PC-9 (cell line): ENCODE measurements at regions not wholly inside any gene's neighbourhood (a gene's known extent, or its start where the extent isn't known, plus 50 kb on each side); places are given as distances from the start of the nearest gene placed in this dataset.

ENCODE experiments used
- BruUV-seq: library from RNA; stranded (reverse); fragments of 400-500 nt; replicated peaks from 2 replicates; lab custom pipeline; 2021; lab: Mats Ljungman, UMichigan
- CTCF ChIA-PET: fragments of 300-600 bp; sonication (Branson Sonifier 250); formaldehyde crosslinking; loops from one replicate; lab custom pipeline; 2022; ENCODE audit warnings: antibody characterized with exemption; lab: Charles Lee
- POLR2A ChIA-PET: fragments of 300-600 bp; sonication (Branson Sonifier 250); formaldehyde crosslinking; loops from one replicate; lab custom pipeline; 2022; ENCODE audit warnings: antibody characterized with exemption; ENCODE audit not compliant: unreplicated experiment; lab: Charles Lee
- DNase-seq, 2 experiments: peaks; one replicate each; pipeline versions ENCODE4 v3.0.0 to v3.0.0-alpha.2; 2015 to 2022; ENCODE audit warnings: mixed read lengths in 1 of 2
- H2AFZ ChIP-seq: fragments of 200-600 bp; sonication (generic); 2 replicates; pipeline ENCODE4 v1.8.1; 2017; ENCODE audit warnings: antibody characterized with exemption
- H3F3A ChIP-seq: fragments of 200-600 bp; sonication (generic); 2 replicates; pipeline ENCODE4 v1.8.1; 2017; ENCODE audit warnings: antibody characterized with exemption, mild to moderate bottlenecking, low read depth; ENCODE audit not compliant: insufficient read depth
- H3K27ac ChIP-seq: fragments of 200-600 bp; sonication (generic); 2 replicates; pipeline ENCODE4 v1.6.1; 2016; ENCODE audit warnings: mixed run types
- H3K27me3 ChIP-seq: fragments of 200-600 bp; sonication (generic); 2 replicates; pipeline ENCODE4 v1.6.1; 2016; ENCODE audit warnings: low read depth, mixed run types; ENCODE audit not compliant: insufficient read depth
- H3K36me3 ChIP-seq: fragments of 200-600 bp; sonication (generic); 2 replicates; pipeline ENCODE4 v1.6.1; 2016; ENCODE audit warnings: low read depth, mixed run types
- H3K4me1 ChIP-seq: fragments of 200-600 bp; sonication (generic); replicated peaks from 2 replicates; pipeline ENCODE4 v1.6.1; 2016; ENCODE audit warnings: mixed run types; ENCODE audit not compliant: insufficient read depth
- H3K4me2 ChIP-seq: fragments of 200-600 bp; sonication (generic); 2 replicates; pipeline ENCODE4 v1.6.1; 2017; ENCODE audit warnings: mixed run types
- H3K4me3 ChIP-seq: fragments of 200-600 bp; sonication (generic); 2 replicates; pipeline ENCODE4 v1.6.1; 2016; ENCODE audit warnings: mixed run types
- H3K79me2 ChIP-seq: fragments of 200-600 bp; sonication (generic); 2 replicates; pipeline ENCODE4 v1.6.1; 2017; ENCODE audit warnings: low read depth, mixed run types
- H3K9me2 ChIP-seq: fragments of 200-600 bp; sonication (generic); 2 replicates; pipeline ENCODE4 v1.8.1; 2017; ENCODE audit warnings: mild to moderate bottlenecking; ENCODE audit not compliant: insufficient read depth
- H3K9me3 ChIP-seq: fragments of 200-600 bp; sonication (generic); 2 replicates; pipeline ENCODE4 v1.8.1; 2016; ENCODE audit warnings: low read depth; ENCODE audit not compliant: insufficient read depth
- H4K20me1 ChIP-seq: fragments of 200-600 bp; sonication (generic); 2 replicates; pipeline ENCODE4 v1.8.1; 2017; ENCODE audit not compliant: insufficient read depth
- CTCF ChIP-seq: fragments of 200-600 bp; sonication (generic); conservative IDR thresholded peaks from 2 replicates; pipeline ENCODE4 v1.6.1; 2017; ENCODE audit warnings: mixed run types, antibody characterized with exemption, mild to moderate bottlenecking, moderate library complexity
- EZH2 ChIP-seq: fragments of 200-600 bp; sonication (generic); IDR thresholded peaks from 2 replicates; pipeline ENCODE4 v1.8.0; 2017; ENCODE audit warnings: antibody characterized with exemption, low read depth
- intact Hi-C: fragments of 100-400 bp; cut with micrococcal nuclease; formaldehyde crosslinking; loops from one replicate; pipeline ENCODE4 v1.10.0; 2022; ENCODE audit not compliant: unreplicated experiment

DNA sequence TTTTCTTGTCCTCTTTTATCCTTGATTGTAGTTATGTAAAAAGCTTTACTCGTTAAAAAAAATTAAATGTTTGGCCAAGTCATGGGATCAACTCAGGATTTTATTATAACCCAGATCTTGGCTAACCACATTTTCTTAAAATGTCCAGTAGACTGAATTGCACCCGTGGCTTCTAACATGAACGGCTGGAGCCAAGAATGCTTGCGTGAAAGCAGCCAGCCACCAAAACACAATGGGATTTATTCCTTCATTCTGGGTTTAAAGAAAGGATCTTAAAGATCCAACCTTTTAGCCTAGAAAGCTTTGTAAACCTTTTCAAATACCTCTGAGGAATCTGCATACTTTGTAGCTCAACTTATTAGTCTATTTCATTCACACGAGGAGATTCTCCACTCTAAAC lies 404.4 kb downstream of the USP25 start:
- TF ChIP-seq EZH2 (no peak), CTCF (no peak)
- Histone ChIP-seq H3K9me2 (no peaks in the 10 kb centered on the region), H2AFZ (no peak overlapping the region), H3K4me3 (no peak overlapping the region), H3F3A (no peaks in the 10 kb centered on the region), H3K36me3 (no peaks in the 10 kb centered on the region), H3K27me3 (0 out of 2 replicates have a peak, but pooled peaks cover 4% of the 10 kb centered on the region), H3K79me2 (no peaks in the 10 kb centered on the region), H3K9me3 (no peaks in the 10 kb centered on the region), H4K20me1 (no peaks in the 10 kb centered on the region), H3K4me1 (no peaks in the 10 kb centered on the region), H3K4me2 (no peak overlapping the region), H3K27ac (no peak overlapping the region)
- DNase-seq, result no peak
- intact Hi-C loops, result no loop called here
- BruUV-seq, result no TSS peak
- CTCF ChIA-PET, result no interaction called here
- POLR2A ChIA-PET, result no interaction called here

DNA sequence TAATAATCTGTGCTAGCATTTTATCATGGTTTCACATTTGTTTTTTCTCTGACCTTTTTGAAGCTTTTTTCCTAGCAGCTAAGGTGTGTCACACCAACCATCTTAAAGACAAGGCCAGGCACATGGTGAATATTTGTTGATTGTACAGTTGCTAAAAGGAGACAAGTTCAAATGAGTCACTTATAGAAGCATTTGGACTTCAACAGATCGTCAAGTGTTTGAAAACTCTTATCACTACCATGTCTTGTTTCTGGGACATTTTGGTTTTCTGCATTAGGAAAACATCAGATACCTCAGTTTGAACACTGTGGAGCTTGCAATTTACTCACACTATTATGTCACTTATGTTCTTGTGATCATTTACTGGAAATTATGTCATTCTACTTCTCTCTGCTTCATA lies 407.3 kb downstream of the USP25 start:
- DNase-seq, result no peak
- TF ChIP-seq CTCF, result no peak
- TF ChIP-seq EZH2, result no peak
- no peaks in the 10 kb centered on the region for H3K36me3 ChIP-seq
- H3K4me1 ChIP-seq, result no peaks in the 10 kb centered on the region
- ChIA-PET CTCF (no interaction called here), POLR2A (no interaction called here)
- no peaks in the 10 kb centered on the region for H4K20me1 ChIP-seq
- no peak overlapping the region for H3K4me2 ChIP-seq
- H3K9me2 ChIP-seq, result no peaks in the 10 kb centered on the region
- H2AFZ ChIP-seq, result no peak overlapping the region
- no TSS peak for BruUV-seq
- H3K27me3 ChIP-seq, result no peaks in the 10 kb centered on the region
- no peak overlapping the region for H3K27ac ChIP-seq
- no peaks in the 10 kb centered on the region for H3F3A ChIP-seq
- no peaks in the 10 kb centered on the region for H3K79me2 ChIP-seq
- no peak overlapping the region for H3K4me3 ChIP-seq
- H3K9me3 ChIP-seq, result no peaks in the 10 kb centered on the region
- intact Hi-C loops, result no loop called here

DNA sequence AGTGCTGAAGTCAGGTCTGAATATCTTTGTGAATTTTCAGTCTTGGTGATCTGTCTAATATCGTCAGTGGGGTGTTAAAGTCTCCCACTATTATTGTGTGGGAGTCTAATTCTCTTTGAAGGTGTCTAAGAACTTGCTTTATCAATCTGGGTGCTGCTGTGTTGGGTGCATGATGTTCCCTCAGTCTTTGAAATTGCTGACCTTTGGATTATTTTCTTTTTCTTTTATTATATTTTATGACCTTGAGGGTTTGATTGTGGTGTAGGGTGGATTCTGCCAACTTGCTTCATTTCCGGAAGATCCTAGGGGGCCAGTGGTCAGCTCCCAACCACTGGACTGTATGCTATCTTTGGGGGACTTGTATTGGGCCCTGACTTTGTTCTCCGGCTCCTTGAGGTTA lies 415.3 kb downstream of the USP25 start:
- BruUV-seq, result no TSS peak
- Histone ChIP-seq H3K27me3 (no peaks in the 10 kb centered on the region), H3K4me3 (no peak overlapping the region), H3F3A (no peaks in the 10 kb centered on the region), H3K79me2 (no peaks in the 10 kb centered on the region), H3K9me2 (no peaks in the 10 kb centered on the region), H3K9me3 (no peaks in the 10 kb centered on the region), H3K4me1 (no peaks in the 10 kb centered on the region), H3K36me3 (no peaks in the 10 kb centered on the region), H2AFZ (no peak overlapping the region), H4K20me1 (no peaks in the 10 kb centered on the region), H3K27ac (no peak overlapping the region), H3K4me2 (no peak overlapping the region)
- no peak for TF ChIP-seq EZH2
- TF ChIP-seq CTCF, result no peak
- no peak for DNase-seq
- POLR2A ChIA-PET, result no interaction called here
- intact Hi-C loops, result no loop called here
- CTCF ChIA-PET, result no interaction called here
